ENCODE measurements at regions not wholly inside any gene's neighbourhood (a gene's known extent, or its start where the extent isn't known, plus 50 kb on each side); places are given as distances from the start of the nearest gene placed in this dataset.
A peak's percentile ranks its signal among the peaks of the same experiment; 100 is the strongest.

- peak; percentile 26 for DNase-seq (ENCODE audit: low spot score)
- TF ChIP-seq, protein P1, sequence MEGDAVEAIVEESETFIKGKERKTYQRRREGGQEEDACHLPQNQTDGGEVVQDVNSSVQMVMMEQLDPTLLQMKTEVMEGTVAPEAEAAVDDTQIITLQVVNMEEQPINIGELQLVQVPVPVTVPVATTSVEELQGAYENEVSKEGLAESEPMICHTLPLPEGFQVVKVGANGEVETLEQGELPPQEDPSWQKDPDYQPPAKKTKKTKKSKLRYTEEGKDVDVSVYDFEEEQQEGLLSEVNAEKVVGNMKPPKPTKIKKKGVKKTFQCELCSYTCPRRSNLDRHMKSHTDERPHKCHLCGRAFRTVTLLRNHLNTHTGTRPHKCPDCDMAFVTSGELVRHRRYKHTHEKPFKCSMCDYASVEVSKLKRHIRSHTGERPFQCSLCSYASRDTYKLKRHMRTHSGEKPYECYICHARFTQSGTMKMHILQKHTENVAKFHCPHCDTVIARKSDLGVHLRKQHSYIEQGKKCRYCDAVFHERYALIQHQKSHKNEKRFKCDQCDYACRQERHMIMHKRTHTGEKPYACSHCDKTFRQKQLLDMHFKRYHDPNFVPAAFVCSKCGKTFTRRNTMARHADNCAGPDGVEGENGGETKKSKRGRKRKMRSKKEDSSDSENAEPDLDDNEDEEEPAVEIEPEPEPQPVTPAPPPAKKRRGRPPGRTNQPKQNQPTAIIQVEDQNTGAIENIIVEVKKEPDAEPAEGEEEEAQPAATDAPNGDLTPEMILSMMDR (IDR thresholded peaks at IDR 0.05; ENCODE audit: borderline replicate concordance, control extremely low read depth, extremely low read depth, insufficient read depth, missing control alignments): no peak
- in situ Hi-C loops (cut with MboI; ENCODE audit: low sequenced_read_pairs, unreplicated experiment): no loop called here
Measured at GRCh38 chr7:387132-388022, 97.4 kb downstream of the FOXL3 start.

DNA sequence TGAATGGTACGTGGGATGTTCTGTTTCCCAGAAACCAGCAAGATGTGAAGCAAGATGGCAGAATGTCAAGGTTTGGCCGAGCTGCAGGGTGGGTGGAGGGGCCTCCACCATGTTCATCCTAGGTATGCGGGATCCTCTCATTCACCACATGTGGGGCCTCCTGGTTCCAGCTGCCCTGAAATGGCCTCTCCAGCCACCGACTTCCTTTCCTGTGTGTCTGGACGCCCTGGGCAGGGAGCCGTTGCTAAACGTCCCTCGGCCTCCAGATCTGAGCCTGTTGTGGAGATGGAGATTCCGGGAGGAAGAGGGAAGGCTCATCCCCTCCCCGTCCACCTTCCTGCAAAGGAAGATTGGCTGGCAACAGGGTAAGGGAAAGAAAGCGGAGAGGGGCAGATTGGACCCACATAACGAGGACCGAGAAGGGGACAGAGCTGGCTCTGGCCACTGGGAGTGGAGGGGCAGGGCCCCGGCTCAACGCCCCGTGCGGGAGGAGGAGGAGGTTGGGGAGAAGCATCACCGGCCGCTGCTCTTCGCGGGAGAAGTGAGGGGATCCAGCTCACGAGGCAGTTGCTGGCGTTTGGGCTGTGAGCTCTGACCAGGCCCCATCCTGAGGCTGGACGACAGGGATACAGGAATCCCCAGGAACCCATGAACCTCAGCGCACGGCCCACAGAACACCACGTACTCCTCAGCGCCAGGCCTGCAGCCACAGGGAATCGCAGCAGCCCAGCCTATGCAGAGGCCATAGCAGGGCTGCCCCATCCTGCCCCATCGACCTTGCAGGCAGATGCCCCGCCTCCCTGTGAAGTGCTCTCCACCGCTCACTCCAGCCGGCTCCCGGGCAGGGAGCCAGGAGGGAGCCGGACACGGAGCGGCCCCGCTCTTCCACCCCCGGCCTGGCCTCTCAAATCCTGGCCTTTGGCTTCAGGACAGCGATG is 98.3 kb downstream of the FOXL3 start:
- TF ChIP-seq, protein P1 (IDR thresholded peaks at IDR 0.05; ENCODE audit: borderline replicate concordance, control extremely low read depth, extremely low read depth, insufficient read depth, missing control alignments): no peak
- in situ Hi-C loops (cut with MboI; ENCODE audit: low sequenced_read_pairs, unreplicated experiment): no loop called here
- no peak for DNase-seq (ENCODE audit: low spot score)

DNA sequence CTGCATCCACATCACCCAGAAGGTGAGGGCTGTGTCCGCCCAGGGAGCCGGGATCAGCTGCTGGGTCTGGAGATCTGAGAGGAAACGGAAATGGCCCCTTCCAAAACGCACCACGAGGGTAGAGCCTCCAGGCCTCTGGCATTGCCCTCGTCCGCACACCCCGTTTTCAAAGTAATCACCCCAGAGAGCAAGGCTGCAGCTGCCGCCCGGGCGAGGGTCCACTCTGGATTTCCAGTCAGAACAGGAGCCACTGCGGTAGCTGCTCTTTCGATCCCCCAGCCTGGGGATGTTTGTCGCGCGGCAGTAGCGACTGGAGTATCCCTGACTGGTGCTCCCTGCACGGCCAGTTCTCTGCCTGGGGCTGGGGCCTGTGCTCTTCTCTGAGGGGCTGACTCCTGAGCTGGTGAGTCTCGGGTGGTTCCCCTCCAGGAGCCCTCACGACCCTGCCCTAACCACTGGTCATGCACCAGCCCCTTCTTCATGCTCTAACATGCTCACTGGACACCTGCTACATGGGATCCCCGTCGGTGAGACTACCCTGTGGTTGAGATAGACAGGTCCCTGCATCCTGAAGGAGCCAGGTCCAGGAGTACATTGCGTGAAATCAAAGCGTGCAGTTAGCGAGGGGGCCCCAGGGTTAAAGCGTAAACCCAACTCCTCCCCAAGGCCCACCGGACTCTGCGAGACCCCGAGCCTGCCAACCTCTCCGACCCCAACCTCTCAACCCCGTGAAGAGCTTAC is 99.2 kb downstream of the FOXL3 start:
- in situ Hi-C loops (cut with MboI; ENCODE audit: low sequenced_read_pairs, unreplicated experiment): no loop called here
- DNase-seq (ENCODE audit: low spot score): peak; percentile 20
- TF ChIP-seq, protein P1 (IDR thresholded peaks at IDR 0.05; ENCODE audit: borderline replicate concordance, control extremely low read depth, extremely low read depth, insufficient read depth, missing control alignments): no peak

- in situ Hi-C loops (cut with MboI; ENCODE audit: low sequenced_read_pairs, unreplicated experiment): no loop called here
- TF ChIP-seq, protein P1 (IDR thresholded peaks at IDR 0.05; ENCODE audit: borderline replicate concordance, control extremely low read depth, extremely low read depth, insufficient read depth, missing control alignments): no peak
Measured at GRCh38 chr7:389911-390601, 100.1 kb downstream of the FOXL3 start.

DNA sequence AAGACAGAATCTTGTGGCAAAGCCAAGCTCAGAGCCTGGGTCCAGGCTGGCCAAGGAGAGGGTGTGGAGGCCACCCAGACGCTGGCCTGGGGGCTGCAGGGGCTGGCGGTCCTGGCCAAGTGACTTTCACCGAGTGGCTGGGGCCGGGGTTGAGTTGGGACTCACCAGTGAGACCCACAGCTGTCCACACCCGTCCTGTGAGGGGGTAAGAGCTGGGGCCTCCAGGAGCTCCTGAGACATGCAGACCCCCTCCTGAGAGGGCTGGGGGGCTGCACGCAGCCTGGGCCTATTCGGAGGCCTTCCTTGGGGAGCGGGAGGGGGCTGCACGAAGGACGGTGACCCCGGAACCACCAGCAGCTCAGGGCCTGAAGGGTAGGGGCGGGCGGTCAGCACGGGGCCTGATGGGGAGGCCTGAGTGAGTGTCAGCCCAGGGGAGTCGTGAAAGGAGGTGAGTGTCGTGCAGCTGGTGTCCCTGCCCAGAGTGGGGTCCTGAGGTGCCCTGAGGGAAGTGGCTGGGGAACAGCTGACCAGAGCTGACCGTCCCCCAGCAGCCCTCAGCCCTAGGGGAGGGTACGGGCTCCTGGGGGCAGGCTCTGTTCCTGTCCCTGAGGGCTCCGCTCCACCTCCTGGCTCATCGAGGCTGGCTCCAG is 100.9 kb downstream of the FOXL3 start:
- TF ChIP-seq, protein P1 (IDR thresholded peaks at IDR 0.05; ENCODE audit: borderline replicate concordance, control extremely low read depth, extremely low read depth, insufficient read depth, missing control alignments): no peak
- peak; percentile 22 for DNase-seq (ENCODE audit: low spot score)
- in situ Hi-C loops (cut with MboI; ENCODE audit: low sequenced_read_pairs, unreplicated experiment): no loop called here

More at GRCh38 chr7:389911-390601, 100.1 kb downstream of the FOXL3 start:
- peak; percentile 24 for DNase-seq (ENCODE audit: low spot score)

Measured in GM13976 (cell line).